ENCODE measurements at regions not wholly inside any gene's neighbourhood (a gene's known extent, or its start where the extent isn't known, plus 50 kb on each side); places are given as distances from the start of the nearest gene placed in this dataset.

GRCh38 chr14:47846008-47846407 is 170.6 kb upstream of the MDGA2 start:
- Histone ChIP-seq H3K4me1 (ENCODE audit: control insufficient read depth in 4 of 4, insufficient read depth in 4 of 4, low read length in 3 of 4) (no peaks in the 10 kb centered on the region), H3K36me3 (ENCODE audit: control insufficient read depth in 4 of 4, insufficient read depth in 3 of 4, low read depth in 1 of 4, low read length in 3 of 4) (no peaks in the 10 kb centered on the region), H3K9me3 (ENCODE audit: control insufficient read depth in 4 of 4, low read length in 3 of 4) (peaks cover 0 to 3% (median 1%) of the 10 kb centered on the region in 4 donors), H3K27ac (ENCODE audit: low read depth in 1 of 2, low read length in 2 of 2) (no peak overlapping the region), H3K27me3 (ENCODE audit: control insufficient read depth in 4 of 4, insufficient read depth in 4 of 4, low read length in 3 of 4) (no peaks in the 10 kb centered on the region), H3K9ac (ENCODE audit: low read depth in 1 of 2, low read length in 2 of 2) (no peak overlapping the region), H3K4me3 (ENCODE audit: low read depth in 1 of 3, low read length in 3 of 3) (no peak overlapping the region)
- TF ChIP-seq TAF1 (conservative IDR thresholded peaks at IDR 0.05) = no peak
- 47% methylated on average over 4 of the region's 4 CpGs for WGBS
- DNase-seq (ENCODE audit: low spot score) = no peak

GRCh38 chr14:47843236-47843635 is 167.8 kb upstream of the MDGA2 start:
- no peaks in the 10 kb centered on the region for H3K27me3 ChIP-seq (ENCODE audit: control insufficient read depth in 4 of 4, insufficient read depth in 4 of 4, low read length in 3 of 4)
- 75% methylated on average over 2 of the region's 2 CpGs for WGBS

More at GRCh38 chr14:47843236-47843635, 167.8 kb upstream of the MDGA2 start:
- H3K4me3 ChIP-seq (ENCODE audit: low read depth in 1 of 3, low read length in 3 of 3) = no peak overlapping the region
- H3K4me1 ChIP-seq (ENCODE audit: control insufficient read depth in 4 of 4, insufficient read depth in 4 of 4, low read length in 3 of 4) = no peaks in the 10 kb centered on the region
- peaks cover 0 to 3% (median 1%) of the 10 kb centered on the region in 4 donors for H3K9me3 ChIP-seq (ENCODE audit: control insufficient read depth in 4 of 4, low read length in 3 of 4)
- DNase-seq (ENCODE audit: low spot score) = no peak
- H3K36me3 ChIP-seq (ENCODE audit: control insufficient read depth in 4 of 4, insufficient read depth in 3 of 4, low read depth in 1 of 4, low read length in 3 of 4) = no peaks in the 10 kb centered on the region
- H3K27ac ChIP-seq (ENCODE audit: low read depth in 1 of 2, low read length in 2 of 2) = no peak overlapping the region
- H3K9ac ChIP-seq (ENCODE audit: low read depth in 1 of 2, low read length in 2 of 2) = no peak overlapping the region
- TF ChIP-seq YY1 (IDR thresholded peaks at IDR 0.05) (no peak), ATF3 (IDR thresholded peaks at IDR 0.05) (no peak), ZBTB33 (IDR thresholded peaks at IDR 0.05) (no peak), JUND (IDR thresholded peaks at IDR 0.05) (no peak), TAF1 (conservative IDR thresholded peaks at IDR 0.05) (no peak), SP1 (IDR thresholded peaks at IDR 0.05) (no peak), RAD21 (IDR thresholded peaks at IDR 0.05) (no peak), NR2F2 (IDR thresholded peaks at IDR 0.05) (no peak), GABPA (IDR thresholded peaks at IDR 0.05 in 1 of 2, conservative IDR thresholded peaks at IDR 0.05 in 1 of 2) (no peak), RXRA (IDR thresholded peaks at IDR 0.05) (no peak), MAX (IDR thresholded peaks at IDR 0.05) (no peak), FOXA1 (IDR thresholded peaks at IDR 0.05) (no peak), EGR1 (IDR thresholded peaks at IDR 0.05; ENCODE audit: low read depth in 2 of 2) (no peak), REST (IDR thresholded peaks at IDR 0.05) (no peak), FOXA2 (IDR thresholded peaks at IDR 0.05) (no peak), CTCF (IDR thresholded peaks at IDR 0.05; ENCODE audit: low read depth, low read length, missing input control) (no peak), HNF4G (IDR thresholded peaks at IDR 0.05) (no peak), HNF4A (conservative IDR thresholded peaks at IDR 0.05) (no peak)
